ENCODE measurements at regions not wholly inside any gene's neighbourhood (a gene's known extent, or its start where the extent isn't known, plus 50 kb on each side); places are given as distances from the start of the nearest gene placed in this dataset.

DNA sequence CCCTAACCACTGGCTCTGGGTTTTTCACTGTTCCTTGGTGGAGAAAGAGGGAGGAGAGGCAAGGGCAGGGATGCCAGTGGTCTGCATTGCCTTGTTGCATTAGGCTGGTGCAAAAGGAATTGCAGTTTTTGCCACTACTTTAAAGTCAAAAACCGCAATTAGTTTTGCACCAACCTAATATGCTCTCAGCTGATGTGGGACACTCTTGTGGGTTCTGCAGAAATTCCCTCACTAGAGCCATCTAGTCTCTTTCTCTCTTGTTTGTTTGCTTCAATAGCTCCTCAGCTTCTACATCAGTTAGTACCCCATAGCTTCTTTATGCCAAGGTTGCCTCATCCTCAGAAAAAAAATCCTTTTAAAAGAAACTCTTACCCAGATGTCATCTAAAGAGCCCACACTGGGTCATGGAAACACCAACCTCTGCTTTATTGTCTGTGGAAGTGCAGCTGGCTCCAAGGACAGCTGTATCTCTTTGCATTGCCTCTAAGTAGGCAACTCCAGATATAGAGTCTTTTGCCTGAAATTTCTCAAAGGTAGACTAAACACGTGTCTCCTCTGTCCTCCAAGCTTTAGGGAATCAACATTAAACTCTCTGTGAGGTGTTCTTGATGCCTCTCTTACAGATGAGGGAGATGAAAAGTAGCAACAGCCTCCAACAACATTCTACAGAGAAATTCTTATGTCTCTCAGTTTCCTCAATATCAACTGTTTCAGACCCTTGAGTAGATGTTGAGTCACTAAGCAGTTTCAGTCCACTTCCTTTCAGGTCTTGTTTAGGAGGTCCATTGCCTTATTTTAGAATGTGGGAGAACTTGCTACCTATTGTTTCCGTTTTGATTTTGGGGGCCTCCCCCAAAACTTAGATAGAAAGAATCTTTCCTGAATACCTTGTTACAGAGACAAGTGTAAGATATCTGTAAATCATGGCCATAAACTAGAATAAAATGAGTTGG is 84.9 kb upstream of the MEF2C start:
- intact Hi-C loops (cut with DNase I) = no loop called here
- H3K4me1 ChIP-seq = no peaks in the 10 kb centered on the region
- TF ChIP-seq, protein P1, sequence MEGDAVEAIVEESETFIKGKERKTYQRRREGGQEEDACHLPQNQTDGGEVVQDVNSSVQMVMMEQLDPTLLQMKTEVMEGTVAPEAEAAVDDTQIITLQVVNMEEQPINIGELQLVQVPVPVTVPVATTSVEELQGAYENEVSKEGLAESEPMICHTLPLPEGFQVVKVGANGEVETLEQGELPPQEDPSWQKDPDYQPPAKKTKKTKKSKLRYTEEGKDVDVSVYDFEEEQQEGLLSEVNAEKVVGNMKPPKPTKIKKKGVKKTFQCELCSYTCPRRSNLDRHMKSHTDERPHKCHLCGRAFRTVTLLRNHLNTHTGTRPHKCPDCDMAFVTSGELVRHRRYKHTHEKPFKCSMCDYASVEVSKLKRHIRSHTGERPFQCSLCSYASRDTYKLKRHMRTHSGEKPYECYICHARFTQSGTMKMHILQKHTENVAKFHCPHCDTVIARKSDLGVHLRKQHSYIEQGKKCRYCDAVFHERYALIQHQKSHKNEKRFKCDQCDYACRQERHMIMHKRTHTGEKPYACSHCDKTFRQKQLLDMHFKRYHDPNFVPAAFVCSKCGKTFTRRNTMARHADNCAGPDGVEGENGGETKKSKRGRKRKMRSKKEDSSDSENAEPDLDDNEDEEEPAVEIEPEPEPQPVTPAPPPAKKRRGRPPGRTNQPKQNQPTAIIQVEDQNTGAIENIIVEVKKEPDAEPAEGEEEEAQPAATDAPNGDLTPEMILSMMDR (IDR thresholded peaks at IDR 0.05) = no peak
- DNase-seq (no peak), ATAC-seq (no peak)
- WGBS (ENCODE audit: insufficient coverage, low coverage, low lambda C conversion rate, missing lambda C conversion rate) = 54% methylated on average over 3 of the region's 3 CpGs
- H3K27ac ChIP-seq = no peak overlapping the region
- H3K27me3 ChIP-seq = no peaks in the 10 kb centered on the region
- H3K36me3 ChIP-seq = no peaks in the 10 kb centered on the region
- H3K4me3 ChIP-seq = no peak overlapping the region
- H3K9me3 ChIP-seq = no peaks in the 10 kb centered on the region

DNA sequence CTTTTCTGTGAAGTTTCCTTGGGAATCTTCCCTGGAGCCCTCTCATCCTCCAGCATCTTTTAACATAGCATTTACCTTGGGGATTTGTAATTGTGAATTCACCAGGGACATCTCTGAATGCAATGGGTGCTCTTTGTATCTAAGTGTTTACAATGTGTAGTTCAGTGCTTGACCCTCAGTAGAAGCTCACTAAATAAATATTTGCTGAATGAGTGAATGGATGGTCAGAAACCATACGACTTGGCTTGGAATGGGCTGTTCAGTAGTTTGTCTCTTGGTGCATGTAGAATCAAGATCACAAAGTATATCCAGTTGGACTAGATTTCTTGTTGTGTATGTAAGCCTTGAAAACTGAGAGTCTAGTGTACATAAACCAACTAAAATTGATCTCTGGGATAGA is 81.8 kb upstream of the MEF2C start:
- no peak for ATAC-seq
- DNase-seq = no peak
- no peak for TF ChIP-seq POLR2A (IDR thresholded peaks at IDR 0.05)
- TF ChIP-seq, protein P1 (IDR thresholded peaks at IDR 0.05) = no peak
- no peaks in the 10 kb centered on the region for H3K27me3 ChIP-seq
- H3K9me3 ChIP-seq = no peaks in the 10 kb centered on the region
- no peak overlapping the region for H3K27ac ChIP-seq
- intact Hi-C loops (cut with DNase I) = no loop called here
- no peak overlapping the region for H3K4me3 ChIP-seq
- no peaks in the 10 kb centered on the region for H3K4me1 ChIP-seq
- H3K36me3 ChIP-seq = no peaks in the 10 kb centered on the region
- 8% methylated on average over 1 of the region's 1 CpG for WGBS (ENCODE audit: insufficient coverage, low coverage, low lambda C conversion rate, missing lambda C conversion rate)

DNA sequence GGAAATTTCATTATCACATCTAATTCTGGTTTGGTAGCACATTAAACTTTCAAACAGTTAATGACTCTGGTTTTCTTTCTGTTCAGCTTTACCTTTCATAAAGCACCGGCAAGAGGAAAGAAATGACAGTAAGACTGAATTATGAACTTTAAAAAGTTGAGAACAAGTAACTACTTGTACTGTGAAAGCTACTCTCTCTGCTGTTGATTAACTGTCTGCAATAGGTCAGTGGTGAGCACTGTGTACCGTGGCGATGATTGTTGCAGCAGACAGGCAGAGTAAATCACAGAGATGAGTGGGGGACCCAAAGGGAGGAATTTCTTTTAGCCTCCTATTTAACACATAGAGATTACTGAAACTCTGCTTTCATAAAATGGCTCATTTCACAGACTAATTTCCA is 74.0 kb upstream of the MEF2C start:
- no peaks in the 10 kb centered on the region for H3K4me1 ChIP-seq
- H3K27ac ChIP-seq = no peak overlapping the region
- ATAC-seq = no peak
- no peak for DNase-seq
- 44% methylated on average over 3 of the region's 3 CpGs for WGBS (ENCODE audit: insufficient coverage, low coverage, low lambda C conversion rate, missing lambda C conversion rate)
- no peaks in the 10 kb centered on the region for H3K36me3 ChIP-seq
- no peak overlapping the region for H3K4me3 ChIP-seq
- TF ChIP-seq, protein P1 (IDR thresholded peaks at IDR 0.05) = no peak
- TF ChIP-seq POLR2A (IDR thresholded peaks at IDR 0.05) = no peak
- H3K9me3 ChIP-seq = no peaks in the 10 kb centered on the region
- intact Hi-C loops (cut with DNase I) = no loop called here
- no peaks in the 10 kb centered on the region for H3K27me3 ChIP-seq

DNA sequence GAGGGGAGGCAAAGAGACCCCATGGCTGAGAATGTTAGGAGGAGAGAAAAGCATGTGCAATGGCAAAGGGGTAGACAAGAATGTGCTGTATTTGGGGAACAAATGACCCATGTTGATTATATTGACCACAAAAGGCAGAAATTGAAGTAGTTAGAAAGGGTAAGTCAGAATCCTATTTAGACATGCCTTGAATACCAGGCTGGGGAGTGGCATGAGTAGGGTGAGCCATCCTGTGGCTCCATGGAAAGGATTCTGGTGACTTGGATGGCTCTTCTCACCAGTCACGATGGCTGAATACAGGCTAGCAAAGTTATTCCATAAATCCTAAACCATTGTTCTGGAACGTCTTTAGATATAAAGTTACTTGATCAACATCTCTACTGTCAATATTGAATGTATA is 73.4 kb upstream of the MEF2C start:
- Histone ChIP-seq H3K4me1 (no peaks in the 10 kb centered on the region), H3K9me3 (no peaks in the 10 kb centered on the region), H3K4me3 (no peak overlapping the region), H3K27ac (no peak overlapping the region), H3K27me3 (no peaks in the 10 kb centered on the region), H3K36me3 (no peaks in the 10 kb centered on the region)
- intact Hi-C loops (cut with DNase I) = no loop called here
- TF ChIP-seq POLR2A (IDR thresholded peaks at IDR 0.05) = no peak
- TF ChIP-seq, protein P1 (IDR thresholded peaks at IDR 0.05) = no peak
- 38% methylated on average over 2 of the region's 2 CpGs for WGBS (ENCODE audit: insufficient coverage, low coverage, low lambda C conversion rate, missing lambda C conversion rate)
- ATAC-seq (no peak), DNase-seq (no peak)
